SU-DHL-6 (cell line): ENCODE measurements at regions not wholly inside any gene's neighbourhood (a gene's known extent, or its start where the extent isn't known, plus 50 kb on each side); places are given as distances from the start of the nearest gene placed in this dataset.
A peak's percentile ranks its signal among the peaks of the same experiment; 100 is the strongest.

Experiments used
- CTCF ChIP-seq: fragments of 200-600 bp; sonication (generic); IDR thresholded peaks from one replicate; pipeline ENCODE4 v1.5.1; 2017; ENCODE audit warnings: antibody characterized with exemption, mild to moderate bottlenecking, low read length, moderate library complexity; ENCODE audit not compliant: insufficient read depth, poor library complexity, severe bottlenecking
- EZH2phosphoT487 ChIP-seq: fragments of 200-600 bp; sonication (generic), shearing (Covaris generic); conservative IDR thresholded peaks from 2 replicates; pipeline ENCODE4 v1.6.1; 2018; ENCODE audit warnings: mild to moderate bottlenecking, antibody characterized with exemption, low read length, moderate library complexity, mixed read lengths

- peak; percentile 57 for TF ChIP-seq CTCF
- no peak for TF ChIP-seq EZH2phosphoT487
These were observed 976.3 kb upstream of the FAT3 start for GRCh38 chr11:91248199-91248807.
